HG02623 (cell line): ENCODE measurements at regions not wholly inside any gene's neighbourhood (a gene's known extent, or its start where the extent isn't known, plus 50 kb on each side); places are given as distances from the start of the nearest gene placed in this dataset.
"Not testable (repeated sequence)": the region's sequence is repeated elsewhere in the genome, so short reads cannot be mapped to it uniquely, and the experiment has no call there.

Experiments
- ATAC-seq: cut with Tn5 transposase; IDR thresholded peaks from one replicate; pipeline ENCODE4 v1.9.1; 2021; ENCODE audit warnings: moderate library complexity; ENCODE audit not compliant: unreplicated experiment

GRCh38 chr11:22454461-22455090, 116.4 kb downstream of the SLC17A6 start:
- ATAC-seq: no peak

- no peak for ATAC-seq
Observed at GRCh38 chr11:22449441-22449840, 111.3 kb downstream of the SLC17A6 start.

- no peak for ATAC-seq
Observed at GRCh38 chr11:22444076-22444475, 105.9 kb downstream of the SLC17A6 start.

GRCh38 chr11:22441831-22442230, 103.7 kb downstream of the SLC17A6 start:
- ATAC-seq: no peak

- ATAC-seq: not testable (repeated sequence)
Observed at GRCh38 chr11:22435582-22435981, 97.4 kb downstream of the SLC17A6 start.

GRCh38 chr11:22433517-22433916, 95.3 kb downstream of the SLC17A6 start:
- no peak for ATAC-seq

- no peak for ATAC-seq
Observed at GRCh38 chr11:22433094-22433455, 94.9 kb downstream of the SLC17A6 start.

GRCh38 chr11:22432291-22433093, 94.3 kb downstream of the SLC17A6 start:
- ATAC-seq: no peak

- ATAC-seq: no peak
Observed at GRCh38 chr11:22431106-22431505, 92.9 kb downstream of the SLC17A6 start.

GRCh38 chr11:22430639-22431038, 92.5 kb downstream of the SLC17A6 start:
- ATAC-seq: no peak

- no peak for ATAC-seq
Observed at GRCh38 chr11:22430141-22430541, 92.0 kb downstream of the SLC17A6 start.
